IMR-90 (cell line): ENCODE measurements at regions not wholly inside any gene's neighbourhood (a gene's known extent, or its start where the extent isn't known, plus 50 kb on each side); places are given as distances from the start of the nearest gene placed in this dataset.

Source experiments
- ATAC-seq: fragments of 200-7000 bp; cut with Tn5 transposase; 2 replicates; pipeline ENCODE4 v1.9.1; 2020; ENCODE audit warnings: low read depth, mild to moderate bottlenecking, moderate library complexity
- BruUV-seq: library from RNA; stranded (reverse); fragments of 400-500 nt; replicated peaks from 2 replicates; lab custom pipeline; 2021; lab: Mats Ljungman, UMichigan
- CTCF ChIA-PET: fragments of 300-600 bp; formaldehyde crosslinking; extraction: SDS; loops from one replicate; lab custom pipeline; 2021; ENCODE audit warnings: antibody characterized with exemption; lab: Yijun Ruan, JAX
- POLR2A ChIA-PET: fragments of 300-600 bp; sonication (Branson Sonifier 250); formaldehyde crosslinking; loops from one replicate; lab custom pipeline; 2022; ENCODE audit warnings: antibody characterized with exemption; ENCODE audit not compliant: unreplicated experiment; lab: Charles Lee
- DNase-seq: peaks from one replicate; pipeline ENCODE4 v3.0.0; 2013
- H2AFZ ChIP-seq: replicated peaks from 2 replicates; pipeline ENCODE3; 2013; ENCODE audit warnings: low read length, mild to moderate bottlenecking; ENCODE audit not compliant: poor library complexity
- H2AK5ac ChIP-seq: 2 replicates; pipeline ENCODE4 v1.6.1; 2013; ENCODE audit warnings: low read depth, low read length, inconsistent platforms
- H2AK9ac ChIP-seq: replicated peaks from 2 replicates; pipeline ENCODE3; 2013; ENCODE audit warnings: mild to moderate bottlenecking, low read depth, low read length, moderate library complexity; ENCODE audit not compliant: poor library complexity
- H2BK120ac ChIP-seq: 2 replicates; pipeline ENCODE4 v1.6.1; 2013; ENCODE audit warnings: low read depth, low read length, inconsistent platforms
- H2BK15ac ChIP-seq: 3 replicates; pipeline ENCODE4 v1.6.1; 2013; ENCODE audit warnings: low read depth, low read length, inconsistent platforms
- H2BK20ac ChIP-seq: 2 replicates; pipeline ENCODE4 v1.6.1; 2013; ENCODE audit warnings: low read depth, mild to moderate bottlenecking, inconsistent platforms, low read length, moderate library complexity
- H2BK5ac ChIP-seq: 2 replicates; pipeline ENCODE4 v1.6.1; 2013; ENCODE audit warnings: mild to moderate bottlenecking, low read depth, low read length, inconsistent platforms; ENCODE audit not compliant: poor library complexity, severe bottlenecking
- H3K14ac ChIP-seq: replicated peaks from 2 replicates; pipeline ENCODE4 v1.6.1; 2013; ENCODE audit warnings: low read depth, low read length, inconsistent platforms
- H3K18ac ChIP-seq: 2 replicates; pipeline ENCODE4 v1.6.1; 2013; ENCODE audit warnings: low read depth, low read length, control low read depth
- H3K23ac ChIP-seq: 2 replicates; pipeline ENCODE4 v1.6.1; 2013; ENCODE audit warnings: low read depth, low read length, inconsistent platforms
- H3K27ac ChIP-seq: 2 replicates; pipeline ENCODE4 v1.5.1; 2013; ENCODE audit warnings: mild to moderate bottlenecking, control low read depth, low read length; ENCODE audit not compliant: insufficient read depth
- H3K27me3 ChIP-seq: 2 replicates; pipeline ENCODE4 v1.6.1; 2013; ENCODE audit warnings: low read length; ENCODE audit not compliant: control insufficient read depth, insufficient read depth
- H3K36me3 ChIP-seq: 2 replicates; pipeline ENCODE4 v1.6.1; 2013; ENCODE audit warnings: low read length, mixed read lengths; ENCODE audit not compliant: control insufficient read depth, insufficient read depth
- H3K4ac ChIP-seq: 2 replicates; pipeline ENCODE4 v1.6.1; 2013; ENCODE audit warnings: low read depth, low read length, inconsistent platforms
- H3K4me1 ChIP-seq: 2 replicates; pipeline ENCODE4 v1.6.1; 2013; ENCODE audit warnings: low read length, mixed read lengths; ENCODE audit not compliant: control insufficient read depth, insufficient read depth
- H3K4me2 ChIP-seq: 2 replicates; pipeline ENCODE4 v1.6.1; 2013; ENCODE audit warnings: low read depth, mild to moderate bottlenecking, control low read depth, low read length, moderate library complexity
- H3K4me3 ChIP-seq: 2 replicates; pipeline ENCODE4 v1.5.1; 2013; ENCODE audit warnings: low read depth, mild to moderate bottlenecking, control low read depth, low read length, moderate library complexity; ENCODE audit not compliant: insufficient read depth
- H3K56ac ChIP-seq: 2 replicates; pipeline ENCODE4 v1.6.1; 2013; ENCODE audit warnings: low read length, inconsistent platforms; ENCODE audit not compliant: insufficient read depth; ENCODE audit errors: extremely low read depth
- H3K79me1 ChIP-seq, 2 experiments: 2 replicates each; pipeline ENCODE4 v1.6.1; 2013; ENCODE audit warnings: low read length in 2 of 2, inconsistent platforms in 1 of 2, low read depth in 1 of 2
- H3K9ac ChIP-seq: 2 replicates; pipeline ENCODE4 v1.6.1; 2013; ENCODE audit warnings: low read depth, low read length, control low read depth
- H3K9me1 ChIP-seq: 2 replicates; pipeline ENCODE4 v1.6.1; 2013; ENCODE audit warnings: low read length, inconsistent platforms; ENCODE audit not compliant: insufficient read depth
- H3K9me3 ChIP-seq: 2 replicates; pipeline ENCODE4 v1.6.1; 2013; ENCODE audit warnings: low read length; ENCODE audit not compliant: control insufficient read depth, insufficient read depth
- H4K20me1 ChIP-seq: 2 replicates; pipeline ENCODE4 v1.6.1; 2013; ENCODE audit warnings: low read length, inconsistent platforms; ENCODE audit not compliant: insufficient read depth
- H4K5ac ChIP-seq: 2 replicates; pipeline ENCODE4 v1.6.1; 2013; ENCODE audit warnings: mild to moderate bottlenecking, low read depth, low read length, control low read depth
- H4K8ac ChIP-seq, 2 experiments: 2 replicates each; pipeline ENCODE4 v1.6.1; 2013; ENCODE audit warnings: low read depth in 2 of 2, low read length in 2 of 2, control low read depth in 1 of 2, inconsistent platforms in 1 of 2
- H4K91ac ChIP-seq: 2 replicates; pipeline ENCODE4 v1.6.1; 2013; ENCODE audit warnings: low read depth, low read length, inconsistent platforms; ENCODE audit not compliant: insufficient read depth
- CTCF ChIP-seq: conservative IDR thresholded peaks from 2 replicates; pipeline ENCODE4 v1.5.1; 2012; ENCODE audit warnings: mild to moderate bottlenecking, low read depth, low read length, improper control_type of control experiment
- MAFK ChIP-seq: IDR thresholded peaks from 2 replicates; pipeline ENCODE4 v1.6.1; 2012; ENCODE audit warnings: low read depth, low read length, improper control_type of control experiment
- MAZ ChIP-seq: IDR thresholded peaks from 2 replicates; pipeline ENCODE4 v1.6.1; 2012; ENCODE audit warnings: low read depth, mild to moderate bottlenecking, low read length, improper control_type of control experiment, moderate library complexity, borderline replicate concordance
- NFE2L2 ChIP-seq: fragments of 150-350 bp; IDR thresholded peaks from 2 replicates; pipeline ENCODE4 v1.6.1; 2016; ENCODE audit warnings: low read depth, mild to moderate bottlenecking, low read length
- POLR2A ChIP-seq: IDR thresholded peaks from 2 replicates; pipeline ENCODE4 v1.6.1; 2012; ENCODE audit warnings: mild to moderate bottlenecking, low read depth, low read length
- RCOR1 ChIP-seq: IDR thresholded peaks from 2 replicates; pipeline ENCODE4 v1.6.1; 2012; ENCODE audit warnings: mild to moderate bottlenecking, low read length, improper control_type of control experiment; ENCODE audit not compliant: insufficient replicate concordance
- RFX5 ChIP-seq: IDR thresholded peaks from 2 replicates; pipeline ENCODE4 v1.8.0; 2012; ENCODE audit warnings: low read depth, mild to moderate bottlenecking, low read length, moderate library complexity
- SMC3 ChIP-seq: fragments of 150-350 bp; IDR thresholded peaks from 2 replicates; pipeline ENCODE4 v1.6.1; 2016; ENCODE audit warnings: low read depth, mild to moderate bottlenecking, antibody characterized with exemption, low read length, moderate library complexity
- WGBS, 2 experiments: methylation state at CpG; one replicate each; pipeline versions ENCODE4 v1.1.5 to v1.1.7; 2013; ENCODE audit warnings: missing lambda C conversion rate in 2 of 2; ENCODE audit not compliant: insufficient read length in 1 of 2; ENCODE audit errors: extremely low coverage in 2 of 2; 5-methylcytosine and 5-hydroxymethylcytosine counted together
- dilution Hi-C: fragments of 300-500 bp; cut with HindIII; formaldehyde crosslinking; loops from one replicate; pipeline ENCODE4 v1.14.3; 2018; ENCODE audit warnings: low sequenced_read_pairs; ENCODE audit not compliant: unreplicated experiment
- in situ Hi-C: fragments of 300-500 bp; cut with MboI; formaldehyde crosslinking; loops from 3 replicates; pipeline ENCODE4 v1.14.3; 2019; ENCODE audit warnings: low sequenced_read_pairs, inconsistent platforms, mixed read lengths
- intact Hi-C: fragments of 100-400 bp; cut with micrococcal nuclease; formaldehyde crosslinking; loops from 2 replicates; pipeline ENCODE4 v1.10.0; 2022
- TF ChIP-seq, protein P1 (sequence below): fragments of 150-350 bp; IDR thresholded peaks from 2 replicates; pipeline ENCODE4 v1.6.1; 2016; ENCODE audit warnings: low read depth, mild to moderate bottlenecking, low read length, moderate library complexity, borderline replicate concordance
- TF ChIP-seq, protein P2 (sequence below): fragments of 150-350 bp; IDR thresholded peaks from 2 replicates; pipeline ENCODE4 v1.6.1; 2017; ENCODE audit warnings: mild to moderate bottlenecking, antibody characterized with exemption, low read length, low read depth

DNA sequence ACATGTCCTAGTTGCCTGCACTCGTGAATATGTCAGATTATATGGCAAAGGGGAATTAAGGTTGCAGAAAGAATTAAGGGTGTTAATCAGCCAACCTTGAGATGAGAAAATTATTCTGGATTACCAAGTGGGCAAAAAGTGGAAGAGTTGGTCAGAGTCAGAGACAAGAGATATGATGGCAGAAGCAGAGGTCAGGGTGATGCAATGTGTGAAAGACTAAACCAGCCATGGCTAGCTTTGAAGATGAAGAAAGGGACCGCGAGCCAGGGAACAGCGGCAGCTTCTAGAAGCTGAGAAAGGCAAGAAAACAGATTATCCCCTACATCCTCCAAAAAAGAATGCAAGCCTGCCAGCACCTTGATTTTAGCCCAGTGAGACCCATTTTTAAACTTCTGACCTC, 385.6 kb downstream of the HNRNPD start:
- in situ Hi-C loops (no loop called here), intact Hi-C loops (no loop called here), dilution Hi-C loops (no loop called here)
- no TSS peak for BruUV-seq
- Histone ChIP-seq H2BK5ac (no peak overlapping the region), H2BK15ac (no peak overlapping the region), H4K20me1 (no peaks in the 10 kb centered on the region), H3K27ac (no peak overlapping the region), H3K4me2 (no peak overlapping the region), H2BK20ac (no peak overlapping the region), H2AK9ac (no peak overlapping the region), H3K4me1 (no peaks in the 10 kb centered on the region), H3K18ac (no peak overlapping the region), H2AFZ (no peak overlapping the region), H3K9ac (no peak overlapping the region), H3K27me3 (no peaks in the 10 kb centered on the region), H4K8ac (no peak overlapping the region), H3K4ac (no peak overlapping the region), H3K9me1 (no peaks in the 10 kb centered on the region), H3K9me3 (no peaks in the 10 kb centered on the region), H3K79me1 (no peaks in the 10 kb centered on the region), H2BK120ac (no peak overlapping the region), H3K36me3 (no peaks in the 10 kb centered on the region), H2AK5ac (no peak overlapping the region), H3K14ac (no peak overlapping the region), H3K56ac (no peak overlapping the region), H4K5ac (no peak overlapping the region), H3K4me3 (no peak overlapping the region), H3K23ac (no peak overlapping the region), H4K91ac (no peak overlapping the region)
- ChIA-PET CTCF (no interaction called here), POLR2A (no interaction called here)
- TF ChIP-seq CTCF (no peak), NFE2L2 (no peak), SMC3 (no peak), MAFK (no peak), RFX5 (no peak), RCOR1 (no peak), POLR2A (no peak), MAZ (no peak)
- TF ChIP-seq, protein P1, sequence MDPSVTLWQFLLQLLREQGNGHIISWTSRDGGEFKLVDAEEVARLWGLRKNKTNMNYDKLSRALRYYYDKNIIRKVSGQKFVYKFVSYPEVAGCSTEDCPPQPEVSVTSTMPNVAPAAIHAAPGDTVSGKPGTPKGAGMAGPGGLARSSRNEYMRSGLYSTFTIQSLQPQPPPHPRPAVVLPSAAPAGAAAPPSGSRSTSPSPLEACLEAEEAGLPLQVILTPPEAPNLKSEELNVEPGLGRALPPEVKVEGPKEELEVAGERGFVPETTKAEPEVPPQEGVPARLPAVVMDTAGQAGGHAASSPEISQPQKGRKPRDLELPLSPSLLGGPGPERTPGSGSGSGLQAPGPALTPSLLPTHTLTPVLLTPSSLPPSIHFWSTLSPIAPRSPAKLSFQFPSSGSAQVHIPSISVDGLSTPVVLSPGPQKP: no peak
- TF ChIP-seq, protein P2, sequence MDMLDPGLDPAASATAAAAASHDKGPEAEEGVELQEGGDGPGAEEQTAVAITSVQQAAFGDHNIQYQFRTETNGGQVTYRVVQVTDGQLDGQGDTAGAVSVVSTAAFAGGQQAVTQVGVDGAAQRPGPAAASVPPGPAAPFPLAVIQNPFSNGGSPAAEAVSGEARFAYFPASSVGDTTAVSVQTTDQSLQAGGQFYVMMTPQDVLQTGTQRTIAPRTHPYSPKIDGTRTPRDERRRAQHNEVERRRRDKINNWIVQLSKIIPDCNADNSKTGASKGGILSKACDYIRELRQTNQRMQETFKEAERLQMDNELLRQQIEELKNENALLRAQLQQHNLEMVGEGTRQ: no peak
- DNase-seq (no peak), ATAC-seq (no peak)
- WGBS, 2 experiments: 50% methylated on average over 1 of the region's 4 CpGs; no CpG with 5 or more reads in 1 of the 2 experiments
